Activated CD8-positive, alpha-beta T cell treated with anti-CD3 and anti-CD28 coated beads for 36 hours (primary cell): ENCODE measurements at regions not wholly inside any gene's neighbourhood (a gene's known extent, or its start where the extent isn't known, plus 50 kb on each side); places are given as distances from the start of the nearest gene placed in this dataset.

Source experiments
- ATAC-seq: fragments of 200-7000 bp; cut with Tn5 transposase; one replicate; pipeline ENCODE4 v1.10.0; 2021; ENCODE audit warnings: mild to moderate bottlenecking, moderate library complexity
- CTCF ChIA-PET: fragments of 350-600 bp; sonication (Branson Sonifier 250); formaldehyde crosslinking; loops from one replicate; lab custom pipeline; 2021; ENCODE audit warnings: antibody characterized with exemption; lab: Charles Lee
- POLR2A ChIA-PET: fragments of 350-600 bp; sonication (Branson Sonifier 250); formaldehyde crosslinking; loops from one replicate; lab custom pipeline; 2021; ENCODE audit warnings: antibody characterized with exemption; lab: Charles Lee
- DNase-seq: peaks from one replicate; pipeline ENCODE4 v3.0.0-alpha.2; 2020
- H3K27ac Mint-ChIP-seq: one replicate; pipeline ENCODE4 v1.8.0; 2021; ENCODE audit warnings: mild to moderate bottlenecking, mixed read lengths
- H3K27me3 Mint-ChIP-seq: one replicate; pipeline ENCODE4 v1.8.0; 2021; ENCODE audit warnings: mixed read lengths
- H3K36me3 Mint-ChIP-seq: one replicate; pipeline ENCODE4 v1.8.0; 2021; ENCODE audit warnings: low read depth, mixed read lengths
- H3K4me1 Mint-ChIP-seq: one replicate; pipeline ENCODE4 v1.8.0; 2021; ENCODE audit warnings: low read depth, mixed read lengths
- H3K4me3 Mint-ChIP-seq: one replicate; pipeline ENCODE4 v1.8.0; 2021; ENCODE audit warnings: mild to moderate bottlenecking, moderate library complexity, mixed read lengths
- H3K9me3 Mint-ChIP-seq: one replicate; pipeline ENCODE4 v1.8.0; 2021; ENCODE audit warnings: mixed read lengths
- CTCF ChIP-seq: fragments of 200-600 bp; IDR thresholded peaks from one replicate; pipeline ENCODE4 v1.8.0; 2022; ENCODE audit warnings: antibody characterized with exemption, mild to moderate bottlenecking
- intact Hi-C: fragments of 100-400 bp; cut with micrococcal nuclease; formaldehyde crosslinking; loops from one replicate; pipeline ENCODE4 v1.10.0; 2022

GRCh38 chrX:93598076-93598475, 75.3 kb downstream of the NAP1L3 start:
- Mint-ChIP-seq H3K9me3 (no peaks in the 10 kb centered on the region), H3K27me3 (no peaks in the 10 kb centered on the region), H3K4me1 (no peaks in the 10 kb centered on the region), H3K4me3 (no peak overlapping the region), H3K27ac (no peak overlapping the region), H3K36me3 (no peaks in the 10 kb centered on the region)
- DNase-seq (no peak), ATAC-seq (no peak)
- POLR2A ChIA-PET, result no interaction called here
- no peak for TF ChIP-seq CTCF
- intact Hi-C loops, result no loop called here
- CTCF ChIA-PET, result no interaction called here

- POLR2A ChIA-PET, result no interaction called here
- TF ChIP-seq CTCF, result no peak
- Mint-ChIP-seq H3K4me1 (no peaks in the 10 kb centered on the region), H3K9me3 (no peaks in the 10 kb centered on the region), H3K27me3 (no peaks in the 10 kb centered on the region), H3K36me3 (no peaks in the 10 kb centered on the region), H3K4me3 (no peak overlapping the region), H3K27ac (no peak overlapping the region)
- intact Hi-C loops, result no loop called here
- no peak for ATAC-seq
- no peak for DNase-seq
- CTCF ChIA-PET, result no interaction called here
Observed at GRCh38 chrX:93594780-93595179, 78.6 kb downstream of the NAP1L3 start.

GRCh38 chrX:93593966-93594365, 79.4 kb downstream of the NAP1L3 start:
- POLR2A ChIA-PET, result no interaction called here
- Mint-ChIP-seq H3K27me3 (no peaks in the 10 kb centered on the region), H3K36me3 (no peaks in the 10 kb centered on the region), H3K9me3 (no peaks in the 10 kb centered on the region), H3K4me1 (no peaks in the 10 kb centered on the region), H3K27ac (no peak overlapping the region), H3K4me3 (no peak overlapping the region)
- no peak for TF ChIP-seq CTCF
- no peak for DNase-seq
- no peak for ATAC-seq
- intact Hi-C loops, result no loop called here
- CTCF ChIA-PET, result no interaction called here

DNA sequence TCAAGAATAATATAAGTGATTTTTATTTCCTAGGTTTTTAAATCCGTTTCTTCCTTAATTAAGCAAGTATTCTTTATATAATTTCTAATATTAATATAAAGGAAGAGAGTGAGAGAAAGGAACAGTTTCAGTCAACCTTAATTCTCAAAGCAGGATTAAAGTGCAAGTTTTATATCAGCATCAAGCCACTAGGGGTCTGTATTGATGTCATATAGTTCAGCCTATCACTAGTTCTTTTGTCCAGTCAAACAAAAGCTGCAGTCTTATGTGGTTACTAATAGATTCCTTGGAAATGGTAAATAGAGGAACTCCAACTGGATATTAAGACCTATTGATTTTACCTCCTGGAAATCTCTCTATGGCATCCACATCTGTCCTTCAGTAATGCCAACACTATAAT, 82.0 kb downstream of the NAP1L3 start:
- no peaks in the 10 kb centered on the region for H3K36me3 Mint-ChIP-seq
- H3K4me3 Mint-ChIP-seq, result no peak overlapping the region
- H3K27ac Mint-ChIP-seq, result no peak overlapping the region
- H3K4me1 Mint-ChIP-seq, result no peaks in the 10 kb centered on the region
- H3K9me3 Mint-ChIP-seq, result no peaks in the 10 kb centered on the region
- intact Hi-C loops, result no loop called here
- ATAC-seq (no peak), DNase-seq (no peak)
- ChIA-PET CTCF (no interaction called here), POLR2A (no interaction called here)
- no peaks in the 10 kb centered on the region for H3K27me3 Mint-ChIP-seq
- TF ChIP-seq CTCF, result no peak

GRCh38 chrX:93585661-93586060, 87.7 kb downstream of the NAP1L3 start:
- H3K4me3 Mint-ChIP-seq, result no peak overlapping the region
- ChIA-PET POLR2A (no interaction called here), CTCF (no interaction called here)
- intact Hi-C loops, result no loop called here
- TF ChIP-seq CTCF, result no peak
- H3K4me1 Mint-ChIP-seq, result no peaks in the 10 kb centered on the region
- no peaks in the 10 kb centered on the region for H3K9me3 Mint-ChIP-seq
- H3K27me3 Mint-ChIP-seq, result no peaks in the 10 kb centered on the region
- H3K27ac Mint-ChIP-seq, result no peak overlapping the region
- ATAC-seq (no peak), DNase-seq (no peak)
- no peaks in the 10 kb centered on the region for H3K36me3 Mint-ChIP-seq
